Fibroblast of mammary gland (primary cell): ENCODE measurements at regions not wholly inside any gene's neighbourhood (a gene's known extent, or its start where the extent isn't known, plus 50 kb on each side); places are given as distances from the start of the nearest gene placed in this dataset.

Experiments
- DNase-seq: peaks from one replicate; pipeline ENCODE4 v3.0.0-alpha.2; 2010; ENCODE audit warnings: low read depth
- H3K4me3 ChIP-seq: 2 replicates; pipeline ENCODE4 v1.5.1; 2011; ENCODE audit warnings: low read depth, mild to moderate bottlenecking, low read length, moderate library complexity; ENCODE audit not compliant: control insufficient read depth
- TF ChIP-seq, protein P1 (sequence below): conservative IDR thresholded peaks from 2 replicates; pipeline ENCODE4 v1.5.1; 2011; ENCODE audit warnings: low read depth, low read length, inconsistent platforms; ENCODE audit not compliant: control insufficient read depth, insufficient read depth

DNA sequence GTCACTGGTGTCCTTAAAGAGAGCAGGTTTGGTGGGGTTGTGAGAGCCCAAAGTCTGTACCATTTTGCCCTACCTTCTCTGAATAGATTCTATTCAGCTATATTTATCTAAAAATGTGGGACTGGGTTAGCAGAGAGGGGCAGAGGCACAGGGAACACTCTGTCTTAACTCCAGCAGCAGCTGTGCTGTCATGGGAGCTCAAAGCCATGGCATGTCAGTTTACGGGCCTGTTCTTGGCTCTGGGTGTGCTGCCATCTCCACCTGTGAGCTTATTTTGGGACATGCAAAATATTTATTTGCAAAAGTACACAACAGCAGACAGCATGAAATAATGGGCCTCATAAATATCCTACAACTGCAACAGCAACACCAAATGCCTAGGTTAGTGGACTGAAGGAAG, 129.6 kb upstream of the KCTD1 start:
- H3K4me3 ChIP-seq, result no peak overlapping the region
- TF ChIP-seq, protein P1, sequence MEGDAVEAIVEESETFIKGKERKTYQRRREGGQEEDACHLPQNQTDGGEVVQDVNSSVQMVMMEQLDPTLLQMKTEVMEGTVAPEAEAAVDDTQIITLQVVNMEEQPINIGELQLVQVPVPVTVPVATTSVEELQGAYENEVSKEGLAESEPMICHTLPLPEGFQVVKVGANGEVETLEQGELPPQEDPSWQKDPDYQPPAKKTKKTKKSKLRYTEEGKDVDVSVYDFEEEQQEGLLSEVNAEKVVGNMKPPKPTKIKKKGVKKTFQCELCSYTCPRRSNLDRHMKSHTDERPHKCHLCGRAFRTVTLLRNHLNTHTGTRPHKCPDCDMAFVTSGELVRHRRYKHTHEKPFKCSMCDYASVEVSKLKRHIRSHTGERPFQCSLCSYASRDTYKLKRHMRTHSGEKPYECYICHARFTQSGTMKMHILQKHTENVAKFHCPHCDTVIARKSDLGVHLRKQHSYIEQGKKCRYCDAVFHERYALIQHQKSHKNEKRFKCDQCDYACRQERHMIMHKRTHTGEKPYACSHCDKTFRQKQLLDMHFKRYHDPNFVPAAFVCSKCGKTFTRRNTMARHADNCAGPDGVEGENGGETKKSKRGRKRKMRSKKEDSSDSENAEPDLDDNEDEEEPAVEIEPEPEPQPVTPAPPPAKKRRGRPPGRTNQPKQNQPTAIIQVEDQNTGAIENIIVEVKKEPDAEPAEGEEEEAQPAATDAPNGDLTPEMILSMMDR, result no peak
- no peak for DNase-seq

DNA sequence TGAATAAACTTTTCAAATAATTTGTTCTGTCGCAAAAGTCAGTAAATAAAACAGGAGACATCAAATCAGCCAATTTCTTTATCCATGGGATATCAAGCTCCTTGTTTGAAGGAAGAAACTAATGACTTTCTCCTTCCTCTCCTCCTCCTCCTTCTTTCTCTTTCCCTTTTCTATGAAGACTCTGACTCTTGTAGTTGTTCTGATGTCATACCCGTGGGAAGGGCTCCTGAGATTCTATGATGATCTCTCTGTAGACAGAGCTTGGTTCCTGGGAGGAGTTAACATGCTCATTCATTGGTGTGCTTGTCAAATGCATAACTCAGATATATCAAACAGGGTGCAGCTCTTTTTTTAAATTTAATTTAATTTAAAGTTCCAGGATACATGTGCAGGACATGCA, 118.7 kb upstream of the KCTD1 start:
- TF ChIP-seq, protein P1, result no peak
- no peak overlapping the region for H3K4me3 ChIP-seq
- no peak for DNase-seq

DNA sequence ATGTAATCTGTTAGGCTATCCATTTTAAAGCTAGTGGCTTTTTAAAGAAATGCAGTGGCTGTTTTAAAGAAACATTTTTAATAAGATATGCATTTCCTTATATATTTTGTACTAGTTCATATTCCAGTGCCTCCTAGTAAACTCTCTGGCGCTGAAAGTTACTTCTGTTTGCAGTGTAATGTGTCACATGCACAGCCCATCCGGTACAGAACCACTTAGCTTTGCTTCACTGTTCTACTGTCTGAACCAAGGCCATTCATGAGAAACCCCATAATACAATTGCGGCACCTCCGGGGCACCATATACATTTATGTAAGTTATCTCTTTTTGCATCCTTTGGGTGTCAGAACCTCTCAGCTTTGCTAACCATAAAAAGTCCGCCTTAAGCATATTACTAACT, 114.6 kb upstream of the KCTD1 start:
- no peak for DNase-seq
- H3K4me3 ChIP-seq, result no peak overlapping the region
- TF ChIP-seq, protein P1, result no peak

DNA sequence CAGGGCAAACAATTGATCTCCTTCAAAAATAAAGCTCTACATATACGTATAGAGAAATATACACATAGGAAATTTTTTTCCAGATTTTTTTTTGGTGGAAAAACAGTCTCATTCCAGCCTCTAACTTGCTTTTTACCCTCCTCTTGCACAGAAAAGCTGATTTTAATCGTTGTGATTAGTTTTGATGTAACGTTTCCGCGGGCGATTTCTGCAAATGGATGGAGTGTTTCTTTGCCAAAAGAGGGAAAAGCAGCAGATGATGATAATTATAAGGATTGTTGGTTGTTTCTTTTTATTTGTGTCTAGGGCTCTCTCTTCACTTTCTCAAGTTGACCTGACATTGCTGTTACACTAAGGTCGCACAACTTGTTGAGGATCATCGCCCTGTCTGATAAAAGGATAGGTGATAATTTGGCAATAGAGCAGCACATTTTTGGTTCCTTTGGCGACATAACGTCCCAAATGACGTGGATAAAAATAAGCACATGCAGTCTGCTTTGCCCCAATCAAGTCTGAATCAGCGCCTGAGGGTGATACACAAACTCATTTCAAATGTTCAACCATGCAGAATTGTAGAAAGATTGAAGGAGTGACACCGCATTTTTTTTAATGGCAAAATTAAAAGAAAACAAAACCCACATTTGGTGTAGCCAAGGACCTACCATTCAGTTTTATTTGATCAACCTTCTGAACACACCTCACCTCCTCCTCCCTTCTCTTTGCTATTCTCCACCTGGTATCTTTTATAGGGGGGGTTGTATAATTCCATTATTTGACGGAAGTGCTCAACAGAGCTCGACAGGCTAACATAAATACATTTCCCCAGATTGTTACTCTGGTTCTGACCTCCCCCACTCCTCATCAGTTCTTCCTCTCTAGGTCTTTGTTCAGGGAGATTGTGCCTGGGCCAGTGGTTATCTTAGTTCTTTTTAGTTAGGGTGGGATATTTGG, 109.6 kb upstream of the KCTD1 start:
- DNase-seq, result no peak
- TF ChIP-seq, protein P1, result no peak
- H3K4me3 ChIP-seq, result no peak overlapping the region

DNA sequence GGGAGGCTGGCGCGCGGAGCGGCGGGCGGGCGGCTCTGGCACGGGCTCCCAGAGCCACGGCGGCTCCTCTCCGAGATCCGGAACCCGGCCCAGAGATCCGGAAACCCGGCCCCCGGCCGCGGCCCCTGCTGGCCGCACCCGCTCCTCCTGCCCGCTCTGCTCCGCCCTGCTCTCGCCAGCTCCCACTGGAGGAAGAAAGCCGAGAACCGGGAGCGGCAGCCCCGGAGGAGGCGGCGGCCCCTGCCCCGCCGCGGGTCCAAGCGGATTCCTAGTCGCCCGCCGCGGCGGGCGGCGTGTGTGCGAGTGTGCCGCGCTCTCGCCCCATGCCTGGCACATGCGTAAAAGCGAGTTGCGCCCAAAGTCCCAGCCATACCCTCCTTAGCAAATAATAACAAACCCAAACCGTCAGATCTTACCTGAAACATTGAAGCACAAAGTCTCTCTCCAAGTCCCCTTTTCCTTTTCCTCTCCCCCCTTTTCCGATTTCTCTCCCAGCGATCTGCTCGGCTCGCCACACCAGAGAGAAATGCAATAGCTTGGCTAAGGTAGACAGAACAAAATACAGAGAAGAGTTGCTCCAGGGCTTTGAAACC, 108.7 kb upstream of the KCTD1 start:
- H3K4me3 ChIP-seq, result peak overlapping the region; percentile 55
- peak; percentile 49 for DNase-seq
- TF ChIP-seq, protein P1, result no peak

DNA sequence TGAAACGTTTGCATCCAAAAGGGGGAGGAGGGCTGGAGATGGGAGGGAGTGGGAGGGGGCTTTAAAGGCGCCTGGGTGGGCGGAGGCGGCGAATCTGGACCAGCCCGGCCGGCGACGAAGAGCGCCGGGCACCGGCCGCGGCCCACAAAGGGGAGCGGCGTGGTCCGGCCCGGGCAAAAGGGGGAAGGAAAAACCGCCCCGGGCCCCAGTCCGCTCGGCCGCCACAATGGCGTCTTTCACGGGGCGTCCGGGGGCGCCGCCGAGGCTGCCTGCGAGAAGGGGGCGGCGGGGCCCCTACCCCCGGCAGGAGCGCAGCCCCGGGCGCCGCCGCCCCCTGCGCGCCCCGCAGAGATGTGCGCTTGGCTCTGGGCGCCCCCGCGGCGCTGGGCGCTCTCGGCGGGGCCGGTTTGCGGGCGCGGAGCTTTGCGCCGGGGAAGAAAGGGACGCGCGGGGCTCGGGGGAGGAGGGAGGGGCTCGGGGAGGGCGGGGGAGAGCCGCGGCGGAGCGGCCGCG, 108.1 kb upstream of the KCTD1 start:
- peak overlapping the region; percentile 47 for H3K4me3 ChIP-seq
- TF ChIP-seq, protein P1, result no peak
- DNase-seq, result no peak
